Sigmoid colon (tissue), 6 donors: ENCODE measurements at regions not wholly inside any gene's neighbourhood (a gene's known extent, or its start where the extent isn't known, plus 50 kb on each side); places are given as distances from the start of the nearest gene placed in this dataset.
"Not testable (repeated sequence)": the region's sequence is repeated elsewhere in the genome, so short reads cannot be mapped to it uniquely, and the experiment has no call there.

Source experiments
- DNase-seq: peaks from one replicate; pipeline ENCODE4 v3.0.0-alpha.2; 2019
- H3K27ac ChIP-seq, 4 donors: fragments of 200-600 bp; sonication (generic); one replicate each; pipeline ENCODE4 v1.5.1; 2016 to 2019; ENCODE audit warnings: mild to moderate bottlenecking in 1 of 4
- H3K27me3 ChIP-seq, 3 donors: fragments of 200-600 bp; sonication (generic); one replicate each; pipeline ENCODE4 v1.5.1; 2019; ENCODE audit warnings: mild to moderate bottlenecking in 1 of 3
- H3K36me3 ChIP-seq, 4 donors: fragments of 200-600 bp; sonication (generic); one replicate each; pipeline ENCODE4 v1.5.1; 2016 to 2019
- H3K4me1 ChIP-seq, 4 donors: fragments of 200-600 bp; sonication (generic); one replicate each; pipeline ENCODE4 v1.5.1; 2017 to 2019
- H3K4me3 ChIP-seq, 4 donors: fragments of 200-600 bp; sonication (generic); one replicate each; pipeline ENCODE4 v1.5.1; 2017 to 2019; ENCODE audit warnings: mild to moderate bottlenecking in 2 of 4, moderate library complexity in 1 of 4
- H3K9me3 ChIP-seq, 4 donors: fragments of 200-600 bp in 3 of 4; sonication (generic) in 3 of 4; one replicate each; pipeline versions ENCODE4 v1.5.1 to v1.6.1; 2013 to 2019
- EP300 ChIP-seq, 4 donors: sonication (generic); formaldehyde crosslinking; IDR thresholded peaks; one replicate each; pipeline ENCODE4 v1.6.1; 2017; ENCODE audit warnings: antibody characterized with exemption in 4 of 4
- POLR2A ChIP-seq, 2 donors: fragments of 450-650 bp; IDR thresholded peaks; one replicate each; pipeline ENCODE4 v1.6.1; 2016; ENCODE audit warnings: antibody characterized with exemption in 2 of 2, mild to moderate bottlenecking in 2 of 2, moderate library complexity in 2 of 2
- POLR2AphosphoS5 ChIP-seq, 4 donors: sonication (generic); formaldehyde crosslinking; IDR thresholded peaks; one replicate each; pipeline ENCODE4 v1.6.1; 2017; ENCODE audit warnings: antibody characterized with exemption in 4 of 4
- WGBS, 2 donors: extraction: QIAGEN DNeasy Blood & Tissue Kit; methylation state at CpG; one replicate each; pipeline ENCODE4 v1.1.7; 2013; 5-methylcytosine and 5-hydroxymethylcytosine counted together
- intact Hi-C: fragments of 100-400 bp; cut with DNase I; formaldehyde crosslinking; loops from one replicate; pipeline ENCODE4 v1.15.1; 2023
- TF ChIP-seq, protein P1 (sequence below), 4 experiments: fragments of 450-650 bp in 3 of 4; fragments of 200-600 bp in 1 of 4; IDR thresholded peaks; one replicate each; pipeline ENCODE4 v1.5.1; 2016 to 2019; ENCODE audit warnings: antibody characterized with exemption in 4 of 4, mild to moderate bottlenecking in 3 of 4, moderate library complexity in 2 of 4
- donor health status: healthy with polysubstance abuse.
- donor health status: healthy.

DNA sequence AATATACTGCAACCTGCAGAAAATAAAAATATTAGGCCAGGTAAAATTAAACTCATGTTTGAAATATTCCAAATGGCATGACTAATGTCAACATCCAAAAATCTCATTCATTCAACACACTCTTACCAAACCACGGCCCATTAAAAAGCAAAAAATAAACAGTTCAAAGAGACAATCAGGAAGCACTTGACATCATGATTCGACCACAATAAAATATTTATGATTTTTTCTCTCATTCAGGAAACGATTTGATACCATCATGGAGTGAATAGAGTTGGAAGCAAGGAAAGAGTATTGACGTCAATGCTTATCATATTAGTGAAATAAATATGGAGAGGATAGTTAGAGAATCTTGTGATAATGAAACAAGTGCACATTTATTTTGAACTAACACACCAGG lies 354.1 kb downstream of the KCNJ2 start:
- Histone ChIP-seq H3K27ac (no peak overlapping the region), H3K4me1 (peaks cover 0 to 3% (median 0%) of the 10 kb centered on the region in 4 donors), H3K27me3 (no peaks in the 10 kb centered on the region), H3K9me3 (no peaks in the 10 kb centered on the region), H3K4me3 (no peak overlapping the region), H3K36me3 (no peaks in the 10 kb centered on the region)
- intact Hi-C loops, result no loop called here
- 41 to 59% methylated on average over 4 of the region's 4 CpGs for WGBS, 2 donors
- DNase-seq, result no peak
- TF ChIP-seq EP300 (IDR thresholded peaks at IDR 0.05) (no peak), POLR2AphosphoS5 (IDR thresholded peaks at IDR 0.05) (no peak)

- not testable (repeated sequence) for H3K4me1 ChIP-seq, H3K4me3 ChIP-seq
Measured at GRCh38 chr17:70525035-70525434, 355.7 kb downstream of the KCNJ2 start.

GRCh38 chr17:70525961-70526360 lies 356.6 kb downstream of the KCNJ2 start:
- Histone ChIP-seq H3K27ac (no peak overlapping the region), H3K36me3 (no peaks in the 10 kb centered on the region), H3K4me3 (no peak overlapping the region), H3K4me1 (peaks cover 0 to 3% (median 0%) of the 10 kb centered on the region in 4 donors), H3K9me3 (no peaks in the 10 kb centered on the region), H3K27me3 (no peaks in the 10 kb centered on the region)
- DNase-seq, result no peak
- WGBS, 2 donors, result 17 to 80% methylated on average over 5 of the region's 5 CpGs
- no peak for TF ChIP-seq POLR2AphosphoS5 (IDR thresholded peaks at IDR 0.05)
- no peak for TF ChIP-seq EP300 (IDR thresholded peaks at IDR 0.05)
- no peak for TF ChIP-seq POLR2A (IDR thresholded peaks at IDR 0.05)
- TF ChIP-seq, protein P1, sequence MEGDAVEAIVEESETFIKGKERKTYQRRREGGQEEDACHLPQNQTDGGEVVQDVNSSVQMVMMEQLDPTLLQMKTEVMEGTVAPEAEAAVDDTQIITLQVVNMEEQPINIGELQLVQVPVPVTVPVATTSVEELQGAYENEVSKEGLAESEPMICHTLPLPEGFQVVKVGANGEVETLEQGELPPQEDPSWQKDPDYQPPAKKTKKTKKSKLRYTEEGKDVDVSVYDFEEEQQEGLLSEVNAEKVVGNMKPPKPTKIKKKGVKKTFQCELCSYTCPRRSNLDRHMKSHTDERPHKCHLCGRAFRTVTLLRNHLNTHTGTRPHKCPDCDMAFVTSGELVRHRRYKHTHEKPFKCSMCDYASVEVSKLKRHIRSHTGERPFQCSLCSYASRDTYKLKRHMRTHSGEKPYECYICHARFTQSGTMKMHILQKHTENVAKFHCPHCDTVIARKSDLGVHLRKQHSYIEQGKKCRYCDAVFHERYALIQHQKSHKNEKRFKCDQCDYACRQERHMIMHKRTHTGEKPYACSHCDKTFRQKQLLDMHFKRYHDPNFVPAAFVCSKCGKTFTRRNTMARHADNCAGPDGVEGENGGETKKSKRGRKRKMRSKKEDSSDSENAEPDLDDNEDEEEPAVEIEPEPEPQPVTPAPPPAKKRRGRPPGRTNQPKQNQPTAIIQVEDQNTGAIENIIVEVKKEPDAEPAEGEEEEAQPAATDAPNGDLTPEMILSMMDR (IDR thresholded peaks at IDR 0.05), result no peak
- intact Hi-C loops, result no loop called here

More at GRCh38 chr17:70525035-70525434, 355.7 kb downstream of the KCNJ2 start:
- H3K36me3 ChIP-seq, H3K9me3 ChIP-seq, H3K27me3 ChIP-seq, intact Hi-C loops, DNase-seq, H3K27ac ChIP-seq: not testable (repeated sequence)
- WGBS, 2 donors, result 96 to 98% methylated on average over 7 of the region's 7 CpGs

DNA sequence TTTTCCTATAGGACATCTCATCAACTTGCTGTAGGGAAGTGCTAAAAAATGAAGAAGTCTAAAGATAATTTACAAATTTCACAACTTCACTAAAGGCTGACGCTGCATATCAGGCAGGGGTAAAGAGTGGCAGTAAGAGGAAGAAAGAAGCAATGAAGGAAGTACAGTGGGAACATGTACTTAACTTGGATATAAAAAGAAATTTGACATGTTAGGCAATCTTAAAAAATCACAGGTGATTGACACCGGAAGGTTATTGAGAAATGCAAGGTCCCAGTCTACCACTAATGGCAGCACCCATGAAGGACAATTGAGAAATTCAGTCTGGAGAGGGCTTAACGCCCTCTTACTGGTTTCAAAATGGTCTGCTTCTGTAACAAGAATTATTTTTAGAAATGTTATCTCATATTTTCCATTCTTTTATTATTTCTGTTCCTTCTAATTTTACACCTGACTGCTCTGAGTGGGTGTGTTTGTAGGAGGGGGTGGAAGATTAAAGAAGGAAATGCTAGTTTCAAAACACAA lies 358.1 kb downstream of the KCNJ2 start:
- 54 to 88% methylated on average over 3 of the region's 3 CpGs for whole genome bisulfite sequencing, 2 donors
- no peaks in the 10 kb centered on the region for H3K36me3 ChIP-seq
- H3K4me3 ChIP-seq, result no peak overlapping the region
- H3K4me1 ChIP-seq, result no peaks in the 10 kb centered on the region
- H3K9me3 ChIP-seq, result no peaks in the 10 kb centered on the region
- TF ChIP-seq, protein P1 (IDR thresholded peaks at IDR 0.05), result no peak
- TF ChIP-seq POLR2AphosphoS5 (IDR thresholded peaks at IDR 0.05), result no peak
- no peak for TF ChIP-seq POLR2A (IDR thresholded peaks at IDR 0.05)
- TF ChIP-seq EP300 (IDR thresholded peaks at IDR 0.05), result no peak
- H3K27ac ChIP-seq, result no peak overlapping the region
- DNase-seq, result no peak
- no peaks in the 10 kb centered on the region for H3K27me3 ChIP-seq
- intact Hi-C loops, result no loop called here

DNA sequence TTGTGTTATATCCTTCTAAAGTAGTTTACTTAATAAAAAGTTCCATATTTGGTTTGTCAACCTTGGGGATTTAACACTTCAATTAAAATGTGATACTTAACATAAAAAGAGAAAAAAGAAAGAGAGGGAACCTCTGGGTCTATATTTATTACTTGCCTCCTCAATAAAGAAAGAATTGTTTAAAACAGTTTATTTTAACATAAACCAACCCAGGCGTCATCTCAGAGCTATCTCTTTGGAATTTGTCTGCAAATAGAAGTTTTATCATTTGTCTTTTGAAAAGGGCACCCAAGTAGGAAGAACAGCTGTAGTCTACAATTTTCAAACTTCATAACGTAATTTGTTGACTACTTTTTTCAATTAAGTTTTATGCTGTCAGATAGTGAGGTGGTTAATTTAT lies 364.1 kb downstream of the KCNJ2 start:
- H3K4me3 ChIP-seq, result no peak overlapping the region
- no peak for DNase-seq
- no peak overlapping the region for H3K27ac ChIP-seq
- TF ChIP-seq POLR2A (IDR thresholded peaks at IDR 0.05) (no peak), POLR2AphosphoS5 (IDR thresholded peaks at IDR 0.05) (no peak), EP300 (IDR thresholded peaks at IDR 0.05) (no peak)
- TF ChIP-seq, protein P1 (IDR thresholded peaks at IDR 0.05), result no peak
- H3K9me3 ChIP-seq, result no peaks in the 10 kb centered on the region
- intact Hi-C loops, result no loop called here
- WGBS, 2 donors, result 74 to 83% methylated on average over 2 of the region's 2 CpGs
- H3K36me3 ChIP-seq, result no peaks in the 10 kb centered on the region
- H3K27me3 ChIP-seq, result no peaks in the 10 kb centered on the region
- H3K4me1 ChIP-seq, result no peaks in the 10 kb centered on the region

GRCh38 chr17:70535986-70536385 lies 366.7 kb downstream of the KCNJ2 start:
- Histone ChIP-seq H3K4me1 (no peaks in the 10 kb centered on the region), H3K9me3 (no peaks in the 10 kb centered on the region), H3K36me3 (no peaks in the 10 kb centered on the region), H3K4me3 (no peak overlapping the region), H3K27me3 (no peaks in the 10 kb centered on the region), H3K27ac (no peak overlapping the region)
- TF ChIP-seq POLR2AphosphoS5 (IDR thresholded peaks at IDR 0.05) (no peak), EP300 (IDR thresholded peaks at IDR 0.05) (no peak), POLR2A (IDR thresholded peaks at IDR 0.05) (no peak)
- TF ChIP-seq, protein P1 (IDR thresholded peaks at IDR 0.05), result no peak
- WGBS, 2 donors, result 78 to 95% methylated on average over 1 of the region's 1 CpG
- no peak for DNase-seq
- intact Hi-C loops, result no loop called here
